CD4-positive, alpha-beta memory T cell (primary cell): ENCODE measurements at regions not wholly inside any gene's neighbourhood (a gene's known extent, or its start where the extent isn't known, plus 50 kb on each side); places are given as distances from the start of the nearest gene placed in this dataset.
"Not testable (repeated sequence)": the region's sequence is repeated elsewhere in the genome, so short reads cannot be mapped to it uniquely, and the experiment has no call there.

Experiments used
- CTCF ChIA-PET: fragments of 350-600 bp; sonication (Branson Sonifier 250); formaldehyde crosslinking; loops from one replicate; lab custom pipeline; 2021; ENCODE audit warnings: inconsistent platforms; ENCODE audit not compliant: partially characterized antibody; lab: Charles Lee
- POLR2A ChIA-PET: fragments of 350-600 bp; sonication (Branson Sonifier 250); formaldehyde crosslinking; loops from one replicate; lab custom pipeline; 2021; ENCODE audit not compliant: partially characterized antibody; lab: Charles Lee
- DNase-seq, 5 donors: peaks; one replicate each; pipeline versions ENCODE4 v3.0.0 to v3.0.0-alpha.2; 2020 to 2022; ENCODE audit warnings: mixed read lengths in 1 of 5
- H3K27ac ChIP-seq: one replicate; pipeline ENCODE4 v1.7.0; 2013; ENCODE audit warnings: low read depth, low read length
- H3K27me3 ChIP-seq: 2 replicates; pipeline ENCODE4 v1.7.0; 2013; ENCODE audit warnings: mild to moderate bottlenecking, low read length, moderate library complexity; ENCODE audit not compliant: insufficient read depth
- H3K36me3 ChIP-seq: 2 replicates; pipeline ENCODE4 v1.7.0; 2013; ENCODE audit warnings: mild to moderate bottlenecking, low read length, moderate library complexity; ENCODE audit not compliant: insufficient read depth
- H3K4me1 ChIP-seq: 2 replicates; pipeline ENCODE4 v1.7.0; 2013; ENCODE audit warnings: mild to moderate bottlenecking, low read length, moderate library complexity; ENCODE audit not compliant: insufficient read depth
- H3K4me3 ChIP-seq, 2 donors: one replicate each; pipeline ENCODE4 v1.7.0; 2013; ENCODE audit warnings: low read length in 2 of 2, mild to moderate bottlenecking in 1 of 2
- H3K9me3 ChIP-seq, 2 donors: one replicate each; pipeline ENCODE4 v1.7.0; 2013; ENCODE audit warnings: low read length in 2 of 2, control low read depth in 1 of 2; ENCODE audit not compliant: control insufficient read depth in 1 of 2
- H3K27ac Mint-ChIP-seq, 7 donors: one replicate each; pipeline ENCODE4 v1.8.0; 2020 to 2021; ENCODE audit warnings: mixed read lengths in 7 of 7, mild to moderate bottlenecking in 6 of 7, inconsistent platforms in 3 of 7, moderate library complexity in 3 of 7
- H3K27me3 Mint-ChIP-seq, 2 donors: one replicate each; pipeline ENCODE4 v1.8.0; 2020 to 2021; ENCODE audit warnings: mixed read lengths in 2 of 2
- H3K36me3 Mint-ChIP-seq, 2 donors: one replicate each; pipeline ENCODE4 v1.8.0; 2020 to 2021; ENCODE audit warnings: mixed read lengths in 2 of 2, inconsistent platforms in 1 of 2, mild to moderate bottlenecking in 1 of 2
- H3K4me1 Mint-ChIP-seq, 4 donors: one replicate each; pipeline ENCODE4 v1.8.0; 2020 to 2021; ENCODE audit warnings: mixed read lengths in 4 of 4, mild to moderate bottlenecking in 1 of 4
- H3K4me3 Mint-ChIP-seq, 8 donors: one replicate each; pipeline ENCODE4 v1.8.0; 2020 to 2021; ENCODE audit warnings: mixed read lengths in 8 of 8, mild to moderate bottlenecking in 7 of 8, moderate library complexity in 6 of 8, inconsistent platforms in 3 of 8
- H3K9me3 Mint-ChIP-seq, 8 donors: one replicate each; pipeline ENCODE4 v1.8.0; 2020 to 2021; ENCODE audit warnings: mixed read lengths in 8 of 8, mild to moderate bottlenecking in 5 of 8, inconsistent platforms in 3 of 8, moderate library complexity in 1 of 8
- intact Hi-C: fragments of 100-400 bp; cut with micrococcal nuclease; formaldehyde crosslinking; loops from one replicate; pipeline ENCODE4 v1.15.1; 2023

DNA sequence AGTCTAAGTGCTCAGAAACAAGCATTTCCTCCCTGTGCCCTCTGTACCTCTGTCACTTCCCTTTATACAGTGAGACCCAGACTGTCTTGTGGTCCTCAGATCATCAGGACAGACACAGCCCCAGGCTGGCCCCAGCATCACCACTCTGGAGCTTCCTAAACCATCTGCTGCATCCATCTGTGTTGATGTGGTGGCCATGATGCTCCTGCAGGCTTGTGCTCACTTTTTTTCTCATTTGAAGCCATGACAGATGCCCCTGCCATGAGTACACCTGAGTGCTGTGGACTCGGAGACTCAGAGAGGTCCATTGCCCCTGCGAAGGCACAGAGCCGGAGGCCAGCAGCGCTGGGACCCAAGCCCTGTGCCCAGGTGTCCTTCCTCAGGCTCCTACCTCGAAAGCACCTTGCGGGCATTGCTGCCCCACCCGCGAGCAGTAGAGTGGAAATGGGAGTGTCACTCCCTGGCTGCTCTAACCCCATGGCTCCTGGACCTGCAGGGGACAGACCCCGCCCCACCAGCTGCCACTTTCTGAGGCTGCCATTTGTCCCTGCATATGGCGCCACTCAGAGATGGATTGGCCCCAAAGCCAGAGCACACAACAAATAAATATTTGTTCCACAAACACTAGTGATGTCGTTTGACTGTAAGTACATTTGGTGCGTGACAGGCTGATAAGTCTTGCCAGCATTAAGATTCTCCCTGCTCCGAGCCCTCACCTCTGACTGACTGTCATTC, 593.5 kb downstream of the TBC1D22A start:
- Mint-ChIP-seq H3K36me3 (no peaks in the 10 kb centered on the region), H3K27ac (no peak overlapping the region), H3K4me1 (no peaks in the 10 kb centered on the region), H3K27me3 (peaks cover 2% of the 10 kb centered on the region in 2 donors), H3K4me3 (no peak overlapping the region), H3K9me3 (peaks cover 0 to 9% (median 4%) of the 10 kb centered on the region in 8 donors)
- ChIA-PET CTCF (no interaction called here), POLR2A (no interaction called here)
- no peaks in the 10 kb centered on the region for H3K27me3 ChIP-seq
- no peak for DNase-seq
- H3K36me3 ChIP-seq = no peaks in the 10 kb centered on the region
- H3K27ac ChIP-seq = no peak overlapping the region
- intact Hi-C loops = loop anchor here (10.0 kb wide), 1 partner anchor 1699 kb away; no protein-coding TSS in a partner anchor
- H3K4me3 ChIP-seq = no peak overlapping the region
- H3K4me1 ChIP-seq = no peaks in the 10 kb centered on the region
- H3K9me3 ChIP-seq = no peaks in the 10 kb centered on the region

DNA sequence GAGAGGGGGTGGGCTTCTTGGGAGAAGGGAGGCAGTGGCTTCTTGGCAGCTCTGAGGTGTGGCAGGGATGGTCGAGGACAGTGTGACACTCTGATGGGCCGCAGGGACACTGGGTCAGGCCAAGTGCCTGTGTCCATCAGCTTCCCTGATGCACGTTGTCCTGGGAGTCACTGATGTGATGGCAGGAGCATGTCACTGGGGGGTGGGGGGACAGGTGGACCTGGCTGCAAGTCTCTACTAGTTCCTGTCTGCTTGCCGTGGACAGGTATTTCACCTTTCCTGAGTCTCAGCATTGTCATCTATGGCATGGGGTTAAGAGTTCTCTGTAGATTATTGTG, 592.9 kb downstream of the TBC1D22A start:
- POLR2A ChIA-PET = no interaction called here
- no peaks in the 10 kb centered on the region for H3K27me3 ChIP-seq
- no peak overlapping the region for H3K27ac Mint-ChIP-seq
- no peak overlapping the region for H3K27ac ChIP-seq
- H3K9me3 ChIP-seq = no peaks in the 10 kb centered on the region
- DNase-seq = no peak
- CTCF ChIA-PET = no interaction called here
- H3K27me3 Mint-ChIP-seq = peaks cover 2% of the 10 kb centered on the region in 2 donors
- no peak overlapping the region for H3K4me3 Mint-ChIP-seq
- H3K36me3 Mint-ChIP-seq = no peaks in the 10 kb centered on the region
- peaks cover 0 to 5% (median 3%) of the 10 kb centered on the region in 8 donors for H3K9me3 Mint-ChIP-seq
- H3K36me3 ChIP-seq = no peaks in the 10 kb centered on the region
- H3K4me3 ChIP-seq = no peak overlapping the region
- H3K4me1 ChIP-seq = no peaks in the 10 kb centered on the region
- intact Hi-C loops = loop anchor here (10.0 kb wide), 1 partner anchor 1699 kb away; no protein-coding TSS in a partner anchor
- H3K4me1 Mint-ChIP-seq = no peaks in the 10 kb centered on the region

DNA sequence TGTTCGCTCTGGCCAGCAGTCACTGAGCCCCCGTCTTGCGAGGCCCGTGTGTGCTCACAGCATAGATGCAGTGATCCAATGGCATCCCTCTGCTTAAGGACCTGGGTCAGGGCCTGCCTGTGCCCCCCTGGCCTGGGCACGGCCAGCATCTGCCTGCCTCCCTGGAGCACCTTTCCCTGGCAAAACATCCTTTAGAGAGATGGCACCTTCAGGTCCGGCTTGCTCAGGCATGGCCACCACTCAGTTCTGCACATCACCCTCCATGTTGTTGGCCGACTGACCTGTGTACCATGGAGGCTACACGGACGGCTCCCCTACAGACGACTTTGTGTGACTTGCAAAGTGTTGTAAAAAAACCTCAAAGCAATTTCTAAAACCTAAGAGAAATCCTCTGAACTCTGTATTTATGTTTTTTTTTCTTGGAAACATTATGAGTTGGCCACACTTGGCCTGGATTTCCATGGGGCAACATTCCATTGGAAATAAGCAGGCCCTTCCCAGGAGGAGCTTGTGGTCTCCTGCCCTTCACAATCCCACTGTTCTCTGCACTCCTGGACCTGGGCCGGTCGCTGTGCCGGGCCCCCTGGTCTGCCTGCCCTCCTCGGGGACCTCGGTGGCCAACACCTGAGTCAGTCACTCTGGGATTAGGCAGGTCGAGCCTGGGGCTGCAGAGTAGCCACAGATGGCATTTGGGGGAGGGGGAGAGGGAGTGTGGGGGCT, 592.4 kb downstream of the TBC1D22A start:
- H3K27ac ChIP-seq = no peak overlapping the region
- H3K4me1 Mint-ChIP-seq = no peaks in the 10 kb centered on the region
- no peak overlapping the region for H3K27ac Mint-ChIP-seq

DNA sequence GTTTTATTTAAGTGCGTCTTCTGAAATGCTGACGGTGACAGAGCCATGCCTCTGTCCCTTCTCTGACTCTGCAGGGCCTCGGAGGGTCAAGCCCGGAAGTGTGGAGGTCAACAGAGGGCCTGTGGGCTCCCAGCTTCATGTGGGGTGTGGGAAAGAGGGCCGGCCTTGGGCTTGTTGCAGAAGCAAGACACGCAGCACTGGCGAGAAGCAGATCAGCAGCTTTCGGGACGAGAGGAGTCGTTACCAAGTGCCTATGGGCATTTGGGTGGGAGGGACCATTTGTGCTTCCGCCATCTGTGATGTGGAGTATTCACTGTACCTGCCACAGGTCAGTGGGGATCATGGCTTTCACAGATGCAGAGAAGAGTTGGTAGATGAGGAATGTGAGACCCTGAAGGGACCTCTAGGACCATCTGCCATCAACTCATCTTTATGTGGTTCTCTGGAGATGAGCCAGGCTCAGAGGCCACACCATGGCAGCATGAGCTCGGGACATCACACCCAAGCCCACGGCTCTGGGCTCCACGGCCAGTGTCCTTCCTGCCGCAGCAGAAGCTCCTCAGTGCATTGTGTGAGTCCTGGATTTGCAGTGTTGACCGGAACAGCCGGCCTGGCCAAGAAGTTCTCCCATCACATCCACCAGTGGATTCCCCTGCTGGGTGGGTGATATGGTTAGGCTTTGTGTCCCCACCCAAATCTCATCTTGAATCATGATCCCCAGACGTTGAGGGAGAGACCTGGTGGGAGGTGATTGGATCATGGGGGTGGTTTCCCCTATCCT, 590.7 kb downstream of the TBC1D22A start:
- Histone ChIP-seq H3K9me3 (no peaks in the 10 kb centered on the region), H3K36me3 (no peaks in the 10 kb centered on the region), H3K4me1 (no peaks in the 10 kb centered on the region), H3K27me3 (no peaks in the 10 kb centered on the region), H3K27ac (no peak overlapping the region), H3K4me3 (no peak overlapping the region)
- H3K9me3 Mint-ChIP-seq = peaks cover 0 to 8% (median 0%) of the 10 kb centered on the region in 8 donors
- H3K4me1 Mint-ChIP-seq = no peaks in the 10 kb centered on the region
- ChIA-PET POLR2A (no interaction called here), CTCF (no interaction called here)
- peaks cover 1 to 2% of the 10 kb centered on the region in 2 donors for H3K27me3 Mint-ChIP-seq
- DNase-seq = no peak
- H3K27ac Mint-ChIP-seq = no peak overlapping the region
- intact Hi-C loops = loop anchor here (10.0 kb wide), 1 partner anchor 1702 kb away; no protein-coding TSS in a partner anchor
- no peaks in the 10 kb centered on the region for H3K36me3 Mint-ChIP-seq
- H3K4me3 Mint-ChIP-seq = no peak overlapping the region

More for the DNA sequence above, 592.4 kb downstream of the TBC1D22A start:
- peaks cover 0 to 4% (median 0%) of the 10 kb centered on the region in 8 donors for H3K9me3 Mint-ChIP-seq
- intact Hi-C loops = loop anchor here (10.0 kb wide), 1 partner anchor 1700 kb away; no protein-coding TSS in a partner anchor
- no peaks in the 10 kb centered on the region for H3K36me3 Mint-ChIP-seq
- Histone ChIP-seq H3K36me3 (no peaks in the 10 kb centered on the region), H3K27me3 (no peaks in the 10 kb centered on the region), H3K4me3 (no peak overlapping the region), H3K9me3 (no peaks in the 10 kb centered on the region), H3K4me1 (no peaks in the 10 kb centered on the region)
- H3K27me3 Mint-ChIP-seq = peaks cover 2 to 3% of the 10 kb centered on the region in 2 donors
- ChIA-PET POLR2A (no interaction called here), CTCF (no interaction called here)
- H3K4me3 Mint-ChIP-seq = no peak overlapping the region
- no peak for DNase-seq

DNA sequence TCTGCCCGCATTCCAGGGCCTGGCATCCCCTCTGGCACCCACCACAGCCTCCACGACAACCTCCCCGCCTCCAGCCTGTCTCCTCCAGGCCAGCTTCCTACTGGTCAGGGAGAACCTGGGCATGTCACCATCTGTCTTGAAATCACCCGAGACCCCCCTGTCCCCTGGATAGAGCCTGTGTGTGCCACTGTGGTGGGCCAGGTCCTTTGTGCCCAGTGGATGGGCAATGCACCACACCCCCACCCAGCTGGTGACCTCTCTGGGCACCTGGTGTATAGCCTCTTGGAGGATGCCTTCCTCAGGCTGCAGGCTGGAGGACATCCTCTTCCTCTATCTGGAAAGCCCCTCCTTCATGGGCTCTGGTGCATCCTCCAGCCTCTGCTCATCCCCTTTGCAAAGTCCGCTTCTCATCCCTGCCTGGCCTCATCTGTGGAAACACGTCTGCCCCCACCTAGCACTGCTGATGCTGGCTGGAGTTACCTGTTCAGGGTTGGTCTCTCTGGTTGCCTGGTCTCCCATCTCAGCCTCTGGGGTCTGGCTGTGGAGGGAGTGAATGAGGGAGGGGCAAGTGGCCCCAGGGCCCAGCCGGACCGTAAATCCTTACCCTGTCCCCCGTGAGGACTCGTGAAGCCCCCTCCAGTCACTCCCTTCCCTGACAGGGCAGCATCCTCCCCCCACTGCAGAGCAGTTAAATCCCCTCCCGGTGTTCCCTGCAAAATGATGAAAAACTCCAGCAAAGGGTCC, 589.6 kb downstream of the TBC1D22A start:
- no peaks in the 10 kb centered on the region for H3K4me1 Mint-ChIP-seq
- POLR2A ChIA-PET = no interaction called here
- peaks cover 0 to 8% (median 0%) of the 10 kb centered on the region in 8 donors for H3K9me3 Mint-ChIP-seq
- Histone ChIP-seq H3K4me3 (no peak overlapping the region), H3K9me3 (no peaks in the 10 kb centered on the region), H3K27ac (no peak overlapping the region), H3K27me3 (no peaks in the 10 kb centered on the region), H3K36me3 (no peaks in the 10 kb centered on the region), H3K4me1 (no peaks in the 10 kb centered on the region)
- intact Hi-C loops = loop anchor here (10.0 kb wide), 1 partner anchor 1703 kb away; no protein-coding TSS in a partner anchor
- no peak overlapping the region for H3K27ac Mint-ChIP-seq
- DNase-seq = no peak
- peaks cover 1 to 2% of the 10 kb centered on the region in 2 donors for H3K27me3 Mint-ChIP-seq
- H3K4me3 Mint-ChIP-seq = no peak overlapping the region
- H3K36me3 Mint-ChIP-seq = no peaks in the 10 kb centered on the region
- CTCF ChIA-PET = no interaction called here

DNA sequence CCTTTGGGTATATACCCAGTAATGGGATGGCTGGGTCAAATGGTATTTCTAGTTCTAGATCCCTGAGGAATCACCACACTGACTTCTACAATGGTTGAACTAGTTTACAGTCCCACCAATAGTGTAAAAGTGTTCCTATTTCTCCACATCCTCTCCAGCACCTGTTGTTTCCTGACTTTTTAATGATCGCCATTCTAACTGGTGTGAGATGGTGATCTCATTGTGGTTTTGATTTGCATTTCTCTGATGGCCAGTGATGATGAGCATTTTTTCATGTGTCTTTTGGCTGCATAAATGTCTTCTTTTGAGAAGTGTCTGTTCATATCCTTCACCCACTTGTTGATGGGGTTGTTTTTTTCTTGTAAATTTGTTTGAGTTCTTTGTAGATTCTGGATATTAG, 583.8 kb downstream of the TBC1D22A start:
- POLR2A ChIA-PET, DNase-seq, H3K27ac ChIP-seq: not testable (repeated sequence)

More for the DNA sequence above, 583.8 kb downstream of the TBC1D22A start:
- CTCF ChIA-PET, H3K9me3 Mint-ChIP-seq, H3K36me3 Mint-ChIP-seq, H3K27me3 ChIP-seq, H3K36me3 ChIP-seq, H3K4me3 ChIP-seq, H3K4me3 Mint-ChIP-seq, H3K4me1 Mint-ChIP-seq, H3K4me1 ChIP-seq, H3K27me3 Mint-ChIP-seq, intact Hi-C loops, H3K27ac Mint-ChIP-seq, H3K9me3 ChIP-seq: not testable (repeated sequence)
